ENCODE measurements at regions not wholly inside any gene's neighbourhood (a gene's known extent, or its start where the extent isn't known, plus 50 kb on each side); places are given as distances from the start of the nearest gene placed in this dataset.

GRCh38 chr20:39698752-39699151 is 736.6 kb downstream of the DHX35 start:
- POLR2A ChIA-PET: no interaction called here
- no peak overlapping the region for H3K4me3 Mint-ChIP-seq
- CTCF ChIA-PET: no interaction called here
- H3K36me3 Mint-ChIP-seq: no peaks in the 10 kb centered on the region
- H3K27me3 Mint-ChIP-seq (ENCODE audit: low read depth): no peaks in the 10 kb centered on the region
- H3K27ac Mint-ChIP-seq: no peak overlapping the region
- no peak for ATAC-seq
- peaks cover 18% of the 10 kb centered on the region for H3K4me1 Mint-ChIP-seq
- DNase-seq (ENCODE audit: low spot score): no peak
- TF ChIP-seq ZNF416 (CRISPR knock-in tag; IDR thresholded peaks at IDR 0.05): no peak
- TF ChIP-seq ZNF425 (CRISPR knock-in tag; conservative IDR thresholded peaks at IDR 0.05): no peak
- TF ChIP-seq, protein P1, sequence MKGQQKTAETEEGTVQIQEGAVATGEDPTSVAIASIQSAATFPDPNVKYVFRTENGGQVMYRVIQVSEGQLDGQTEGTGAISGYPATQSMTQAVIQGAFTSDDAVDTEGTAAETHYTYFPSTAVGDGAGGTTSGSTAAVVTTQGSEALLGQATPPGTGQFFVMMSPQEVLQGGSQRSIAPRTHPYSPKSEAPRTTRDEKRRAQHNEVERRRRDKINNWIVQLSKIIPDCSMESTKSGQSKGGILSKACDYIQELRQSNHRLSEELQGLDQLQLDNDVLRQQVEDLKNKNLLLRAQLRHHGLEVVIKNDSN (CRISPR knock-in tag; IDR thresholded peaks at IDR 0.05): no peak
- no peak for TF ChIP-seq ZNF121 (CRISPR knock-in tag; IDR thresholded peaks at IDR 0.05)
- no peak for TF ChIP-seq CBFB (CRISPR knock-in tag; IDR thresholded peaks at IDR 0.05; ENCODE audit: low read depth)
- TF ChIP-seq ZBTB21 (CRISPR knock-in tag; IDR thresholded peaks at IDR 0.05; ENCODE audit: borderline replicate concordance): no peak
- no peak for TF ChIP-seq RORB (CRISPR knock-in tag; IDR thresholded peaks at IDR 0.05)
- TF ChIP-seq, protein P2, sequence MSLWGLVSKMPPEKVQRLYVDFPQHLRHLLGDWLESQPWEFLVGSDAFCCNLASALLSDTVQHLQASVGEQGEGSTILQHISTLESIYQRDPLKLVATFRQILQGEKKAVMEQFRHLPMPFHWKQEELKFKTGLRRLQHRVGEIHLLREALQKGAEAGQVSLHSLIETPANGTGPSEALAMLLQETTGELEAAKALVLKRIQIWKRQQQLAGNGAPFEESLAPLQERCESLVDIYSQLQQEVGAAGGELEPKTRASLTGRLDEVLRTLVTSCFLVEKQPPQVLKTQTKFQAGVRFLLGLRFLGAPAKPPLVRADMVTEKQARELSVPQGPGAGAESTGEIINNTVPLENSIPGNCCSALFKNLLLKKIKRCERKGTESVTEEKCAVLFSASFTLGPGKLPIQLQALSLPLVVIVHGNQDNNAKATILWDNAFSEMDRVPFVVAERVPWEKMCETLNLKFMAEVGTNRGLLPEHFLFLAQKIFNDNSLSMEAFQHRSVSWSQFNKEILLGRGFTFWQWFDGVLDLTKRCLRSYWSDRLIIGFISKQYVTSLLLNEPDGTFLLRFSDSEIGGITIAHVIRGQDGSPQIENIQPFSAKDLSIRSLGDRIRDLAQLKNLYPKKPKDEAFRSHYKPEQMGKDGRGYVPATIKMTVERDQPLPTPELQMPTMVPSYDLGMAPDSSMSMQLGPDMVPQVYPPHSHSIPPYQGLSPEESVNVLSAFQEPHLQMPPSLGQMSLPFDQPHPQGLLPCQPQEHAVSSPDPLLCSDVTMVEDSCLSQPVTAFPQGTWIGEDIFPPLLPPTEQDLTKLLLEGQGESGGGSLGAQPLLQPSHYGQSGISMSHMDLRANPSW (CRISPR knock-in tag; conservative IDR thresholded peaks at IDR 0.05; ENCODE audit: low read depth): no peak
- no peak for TF ChIP-seq TEAD1 (CRISPR knock-in tag; IDR thresholded peaks at IDR 0.05)
- TF ChIP-seq TCF7 (CRISPR knock-in tag; IDR thresholded peaks at IDR 0.05; ENCODE audit: low read depth): no peak
- H3K9me3 Mint-ChIP-seq: 0 out of 2 replicates have a peak, but pooled peaks cover 4% of the 10 kb centered on the region

GRCh38 chr20:39691151-39691862 is 729.2 kb downstream of the DHX35 start:
- no peaks in the 10 kb centered on the region; the same call in 1 of the 2 replicates for H3K27me3 Mint-ChIP-seq (ENCODE audit: low read depth)
- no peaks in the 10 kb centered on the region for H3K4me1 Mint-ChIP-seq
- CTCF ChIA-PET: interaction anchor here (1.0 kb wide), 1 partner anchor 422 kb away, joined by 3 read pairs; no protein-coding TSS in a partner anchor
- no peaks in the 10 kb centered on the region for H3K9me3 Mint-ChIP-seq
- TF ChIP-seq HMGA2 (CRISPR knock-in tag; IDR thresholded peaks at IDR 0.05) (peak; percentile 91), MLX (CRISPR knock-in tag; IDR thresholded peaks at IDR 0.05) (no peak)
- no peak overlapping the region for H3K4me3 Mint-ChIP-seq
- DNase-seq (ENCODE audit: low spot score) (no peak), ATAC-seq (no peak)
- no peak overlapping the region for H3K27ac Mint-ChIP-seq
- POLR2A ChIA-PET: no interaction called here
- no peaks in the 10 kb centered on the region for H3K36me3 Mint-ChIP-seq

- ATAC-seq (no peak), DNase-seq (ENCODE audit: low spot score) (no peak)
- no peaks in the 10 kb centered on the region for H3K36me3 Mint-ChIP-seq
- H3K9me3 Mint-ChIP-seq: peaks cover 26% of the 10 kb centered on the region
- H3K4me3 Mint-ChIP-seq: no peak overlapping the region
- ChIA-PET POLR2A (no interaction called here), CTCF (interaction anchor here (1.3 to 1.4 kb wide), 2 partner anchors 18 to 388 kb away, joined by 3 to 6 read pairs; no protein-coding TSS in a partner anchor)
- no peaks in the 10 kb centered on the region for H3K4me1 Mint-ChIP-seq
- peaks cover 6% of the 10 kb centered on the region for H3K27me3 Mint-ChIP-seq (ENCODE audit: low read depth)
- no peak overlapping the region for H3K27ac Mint-ChIP-seq
- TF ChIP-seq JUN (CRISPR knock-in tag; IDR thresholded peaks at IDR 0.05) (no peak), GTF2I (CRISPR knock-in tag; conservative IDR thresholded peaks at IDR 0.05) (no peak), ZNF423 (CRISPR knock-in tag; IDR thresholded peaks at IDR 0.05) (no peak), ZNF396 (CRISPR knock-in tag; IDR thresholded peaks at IDR 0.05; ENCODE audit: borderline replicate concordance) (no peak), ZBTB43 (CRISPR knock-in tag; IDR thresholded peaks at IDR 0.05) (no peak), TEAD1 (CRISPR knock-in tag; IDR thresholded peaks at IDR 0.05) (no peak), FOXP1 (CRISPR knock-in tag; IDR thresholded peaks at IDR 0.05; ENCODE audit: borderline replicate concordance) (no peak), MXD4 (CRISPR knock-in tag; IDR thresholded peaks at IDR 0.05; ENCODE audit: borderline replicate concordance) (no peak), OVOL2 (CRISPR knock-in tag; IDR thresholded peaks at IDR 0.05; ENCODE audit: borderline replicate concordance) (no peak), JAZF1 (CRISPR knock-in tag; IDR thresholded peaks at IDR 0.05) (no peak), NR2C2 (CRISPR knock-in tag; IDR thresholded peaks at IDR 0.05) (no peak)
- TF ChIP-seq, protein P3, sequence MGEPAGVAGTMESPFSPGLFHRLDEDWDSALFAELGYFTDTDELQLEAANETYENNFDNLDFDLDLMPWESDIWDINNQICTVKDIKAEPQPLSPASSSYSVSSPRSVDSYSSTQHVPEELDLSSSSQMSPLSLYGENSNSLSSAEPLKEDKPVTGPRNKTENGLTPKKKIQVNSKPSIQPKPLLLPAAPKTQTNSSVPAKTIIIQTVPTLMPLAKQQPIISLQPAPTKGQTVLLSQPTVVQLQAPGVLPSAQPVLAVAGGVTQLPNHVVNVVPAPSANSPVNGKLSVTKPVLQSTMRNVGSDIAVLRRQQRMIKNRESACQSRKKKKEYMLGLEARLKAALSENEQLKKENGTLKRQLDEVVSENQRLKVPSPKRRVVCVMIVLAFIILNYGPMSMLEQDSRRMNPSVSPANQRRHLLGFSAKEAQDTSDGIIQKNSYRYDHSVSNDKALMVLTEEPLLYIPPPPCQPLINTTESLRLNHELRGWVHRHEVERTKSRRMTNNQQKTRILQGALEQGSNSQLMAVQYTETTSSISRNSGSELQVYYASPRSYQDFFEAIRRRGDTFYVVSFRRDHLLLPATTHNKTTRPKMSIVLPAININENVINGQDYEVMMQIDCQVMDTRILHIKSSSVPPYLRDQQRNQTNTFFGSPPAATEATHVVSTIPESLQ (CRISPR knock-in tag; IDR thresholded peaks at IDR 0.05): no peak
Measured at GRCh38 chr20:39676857-39677391, 714.8 kb downstream of the DHX35 start.

All from WTC11 (cell line).